ENCODE measurements at regions not wholly inside any gene's neighbourhood (a gene's known extent, or its start where the extent isn't known, plus 50 kb on each side); places are given as distances from the start of the nearest gene placed in this dataset.

- peak; percentile 18 for DNase-seq (ENCODE audit: low read depth)
Measured at GRCh38 chr1:221431068-221431651, 310.7 kb downstream of the DUSP10 start.

- DNase-seq (ENCODE audit: low read depth) = peak; percentile 10
Measured at GRCh38 chr1:221431961-221432360, 309.9 kb downstream of the DUSP10 start.

- DNase-seq (ENCODE audit: low read depth) = peak; percentile 78
Measured at GRCh38 chr1:221435504-221435904, 306.4 kb downstream of the DUSP10 start.

- DNase-seq (ENCODE audit: low read depth) = peak; percentile 82
Measured at GRCh38 chr1:221437171-221437570, 304.7 kb downstream of the DUSP10 start.

- peak; percentile 95 for DNase-seq (ENCODE audit: low read depth)
Measured at GRCh38 chr1:221437926-221438325, 304.0 kb downstream of the DUSP10 start.

- peak; percentile 95 for DNase-seq (ENCODE audit: low read depth)
Measured at GRCh38 chr1:221439008-221439746, 302.7 kb downstream of the DUSP10 start.

GRCh38 chr1:221439747-221440501, 302.0 kb downstream of the DUSP10 start:
- peak; percentile 99 for DNase-seq (ENCODE audit: low read depth)

GRCh38 chr1:221440658-221441057, 301.2 kb downstream of the DUSP10 start:
- DNase-seq (ENCODE audit: low read depth) = peak; percentile 21

GRCh38 chr1:221442056-221442455, 299.8 kb downstream of the DUSP10 start:
- no peak for DNase-seq (ENCODE audit: low read depth)

- DNase-seq (ENCODE audit: low read depth) = no peak
Measured at GRCh38 chr1:221444346-221444745, 297.5 kb downstream of the DUSP10 start.

- no peak for DNase-seq (ENCODE audit: low read depth)
Measured at GRCh38 chr1:221448585-221449175, 293.2 kb downstream of the DUSP10 start.

GRCh38 chr1:221449194-221449593, 292.7 kb downstream of the DUSP10 start:
- DNase-seq (ENCODE audit: low read depth) = no peak

GRCh38 chr1:221449801-221450470, 292.0 kb downstream of the DUSP10 start:
- peak; percentile 55 for DNase-seq (ENCODE audit: low read depth)

- no peak for DNase-seq (ENCODE audit: low read depth)
Measured at GRCh38 chr1:221451741-221452140, 290.1 kb downstream of the DUSP10 start.

GRCh38 chr1:221454096-221454495, 287.8 kb downstream of the DUSP10 start:
- DNase-seq (ENCODE audit: low read depth) = no peak

GRCh38 chr1:221456918-221457317, 285.0 kb downstream of the DUSP10 start:
- DNase-seq (ENCODE audit: low read depth) = no peak

- peak; percentile 39 for DNase-seq (ENCODE audit: low read depth)
Measured at GRCh38 chr1:221457685-221458446, 284.0 kb downstream of the DUSP10 start.

GRCh38 chr1:221458447-221459156, 283.3 kb downstream of the DUSP10 start:
- peak; percentile 82 for DNase-seq (ENCODE audit: low read depth)

GRCh38 chr1:221459558-221459957, 282.3 kb downstream of the DUSP10 start:
- no peak for DNase-seq (ENCODE audit: low read depth)

- DNase-seq (ENCODE audit: low read depth) = no peak
Measured at GRCh38 chr1:221462345-221462744, 279.5 kb downstream of the DUSP10 start.

GRCh38 chr1:221468546-221468945, 273.3 kb downstream of the DUSP10 start:
- no peak for DNase-seq (ENCODE audit: low read depth)
